ENCODE measurements at regions not wholly inside any gene's neighbourhood (a gene's known extent, or its start where the extent isn't known, plus 50 kb on each side); places are given as distances from the start of the nearest gene placed in this dataset.

GRCh38 chr7:54080971-54081370 is 461.2 kb upstream of the VSTM2A start:
- intact Hi-C loops (cut with DNase I; ENCODE audit: low total_unique reads) = no loop called here

DNA sequence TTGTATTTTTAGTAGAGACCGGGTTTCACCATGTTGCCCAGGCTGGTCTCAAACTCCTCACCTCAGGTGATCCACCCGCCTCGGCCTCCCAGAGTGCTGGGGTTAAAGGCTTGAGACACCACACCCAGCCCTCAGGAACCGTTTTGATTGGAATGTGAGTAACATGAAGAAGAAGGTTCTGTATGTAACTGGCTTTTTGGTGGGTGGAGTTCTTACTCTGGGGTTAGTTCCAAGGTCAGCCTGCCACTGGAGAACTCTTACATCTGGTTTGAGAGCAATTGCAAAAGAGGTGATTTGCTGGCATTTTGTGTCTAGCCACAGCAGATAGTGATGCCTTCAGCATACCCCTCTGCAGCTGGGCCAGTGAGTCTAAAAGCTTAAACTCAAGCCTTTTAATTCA is 457.8 kb upstream of the VSTM2A start:
- WGBS, 5 donors = 81 to 97% (median 88%) methylated on average over 4 of the region's 4 CpGs
- H3K27ac ChIP-seq = no peak overlapping the region

More at GRCh38 chr7:54080971-54081370, 461.2 kb upstream of the VSTM2A start:
- TF ChIP-seq POLR2A (IDR thresholded peaks at IDR 0.05) = no peak
- no peak for TF ChIP-seq POLR2AphosphoS5 (IDR thresholded peaks at IDR 0.05)
- no peak for TF ChIP-seq CTCF (IDR thresholded peaks at IDR 0.05 in 8 of 11, conservative IDR thresholded peaks at IDR 0.05 in 3 of 11)
- Histone ChIP-seq H3K27me3 (replicated peaks in 1 of 7) (no peaks in the 10 kb centered on the region), H3K36me3 (no peaks in the 10 kb centered on the region), H3K27ac (no peak overlapping the region), H3K9me3 (peaks cover 0 to 38% (median 25%) of the 10 kb centered on the region in 8 donors), H3K4me1 (no peaks in the 10 kb centered on the region), H3K4me3 (no peak overlapping the region)
- DNase-seq = no peak
- WGBS, 5 donors = 39 to 56% (median 50%) methylated on average over 4 of the region's 4 CpGs

DNA sequence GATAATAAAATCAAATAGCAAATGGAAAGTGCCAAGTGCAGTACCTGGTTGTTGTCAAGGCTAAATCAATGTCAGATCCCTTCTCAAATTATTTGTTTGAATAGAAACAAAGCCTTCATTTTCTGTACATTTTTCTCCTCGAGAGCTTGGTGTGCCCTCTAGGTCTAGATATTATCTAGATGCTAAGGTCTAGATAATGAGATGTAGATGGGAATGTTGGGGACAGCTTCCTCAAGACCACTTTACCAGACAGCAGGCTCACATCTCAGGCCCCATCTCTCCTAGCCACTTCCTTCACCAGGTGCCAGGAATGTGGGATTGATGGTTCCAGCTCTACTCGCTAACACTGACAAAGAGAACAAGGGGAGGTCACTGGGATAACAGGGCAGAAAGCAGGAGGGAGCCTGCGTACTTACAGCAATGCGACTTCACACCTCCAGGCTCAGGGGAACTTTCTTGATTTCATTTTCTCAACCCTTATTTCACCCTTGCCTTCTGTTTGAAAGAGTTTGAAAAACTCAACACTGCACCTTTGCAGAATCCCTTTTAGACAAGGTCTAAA is 451.4 kb upstream of the VSTM2A start:
- intact Hi-C loops (cut with DNase I; ENCODE audit: low total_unique reads) = no loop called here
- 67 to 80% (median 79%) methylated on average over 4 of the region's 4 CpGs for WGBS, 5 donors
- Histone ChIP-seq H3K27ac (no peak overlapping the region), H3K4me3 (no peak overlapping the region), H3K36me3 (no peaks in the 10 kb centered on the region), H3K4me1 (no peaks in the 10 kb centered on the region), H3K27me3 (replicated peaks in 1 of 7) (no peaks in the 10 kb centered on the region), H3K9me3 (peaks cover 0 to 34% (median 12%) of the 10 kb centered on the region in 8 donors)
- no peak for DNase-seq
- TF ChIP-seq POLR2A (IDR thresholded peaks at IDR 0.05) (no peak), CTCF (IDR thresholded peaks at IDR 0.05 in 8 of 11, conservative IDR thresholded peaks at IDR 0.05 in 3 of 11) (no peak), POLR2AphosphoS5 (IDR thresholded peaks at IDR 0.05) (no peak)

More for the DNA sequence above, 457.8 kb upstream of the VSTM2A start:
- no peak for DNase-seq
- Histone ChIP-seq H3K9me3 (peaks cover 0 to 69% (median 26%) of the 10 kb centered on the region in 8 donors), H3K4me3 (no peak overlapping the region), H3K27me3 (replicated peaks in 1 of 7) (no peaks in the 10 kb centered on the region), H3K36me3 (no peaks in the 10 kb centered on the region), H3K4me1 (no peaks in the 10 kb centered on the region)
- intact Hi-C loops (cut with DNase I; ENCODE audit: low total_unique reads) = no loop called here
- TF ChIP-seq POLR2A (IDR thresholded peaks at IDR 0.05) (no peak), POLR2AphosphoS5 (IDR thresholded peaks at IDR 0.05) (no peak), CTCF (IDR thresholded peaks at IDR 0.05 in 8 of 11, conservative IDR thresholded peaks at IDR 0.05 in 3 of 11) (no peak)

DNA sequence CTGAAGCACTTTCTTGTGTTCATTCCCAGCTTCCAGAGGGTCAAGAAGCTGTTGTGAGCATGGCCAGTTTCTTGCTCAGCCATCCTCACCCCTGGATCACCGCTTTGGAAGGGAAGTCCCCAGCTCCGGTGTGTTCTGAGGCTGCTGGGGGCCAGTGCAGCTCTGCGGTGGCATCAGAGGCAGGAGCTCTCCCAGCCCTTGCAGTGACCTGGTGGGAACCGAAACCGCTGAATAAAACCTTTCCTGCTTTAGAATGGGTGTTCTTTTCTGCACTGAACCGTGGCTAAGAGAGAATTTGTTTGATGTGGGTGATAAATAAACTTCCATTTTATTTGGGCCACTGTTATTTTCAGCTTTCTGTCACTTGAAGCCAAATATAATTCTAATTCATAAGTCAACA is 450.9 kb upstream of the VSTM2A start:
- TF ChIP-seq POLR2A (IDR thresholded peaks at IDR 0.05) (no peak), POLR2AphosphoS5 (IDR thresholded peaks at IDR 0.05) (no peak), CTCF (IDR thresholded peaks at IDR 0.05 in 8 of 11, conservative IDR thresholded peaks at IDR 0.05 in 3 of 11) (no peak)
- 70 to 85% (median 79%) methylated on average over 6 of the region's 6 CpGs for WGBS, 5 donors
- intact Hi-C loops (cut with DNase I; ENCODE audit: low total_unique reads) = no loop called here
- Histone ChIP-seq H3K9me3 (peaks cover 0 to 28% (median 11%) of the 10 kb centered on the region in 8 donors), H3K4me1 (no peaks in the 10 kb centered on the region), H3K27me3 (replicated peaks in 1 of 7) (no peaks in the 10 kb centered on the region), H3K27ac (no peak overlapping the region), H3K4me3 (no peak overlapping the region), H3K36me3 (no peaks in the 10 kb centered on the region)
- DNase-seq = no peak

Data from spleen (tissue), 11 donors.